GM19397 (cell line): ENCODE measurements at regions not wholly inside any gene's neighbourhood (a gene's known extent, or its start where the extent isn't known, plus 50 kb on each side); places are given as distances from the start of the nearest gene placed in this dataset.

ENCODE experiments used
- ATAC-seq: cut with Tn5 transposase; IDR thresholded peaks from one replicate; pipeline ENCODE4 v1.9.1; 2021; ENCODE audit warnings: mild to moderate bottlenecking, moderate library complexity; ENCODE audit not compliant: unreplicated experiment

- no peak for ATAC-seq
Observed at GRCh38 chr10:8227246-8227645, 172.8 kb downstream of the GATA3 start.

DNA sequence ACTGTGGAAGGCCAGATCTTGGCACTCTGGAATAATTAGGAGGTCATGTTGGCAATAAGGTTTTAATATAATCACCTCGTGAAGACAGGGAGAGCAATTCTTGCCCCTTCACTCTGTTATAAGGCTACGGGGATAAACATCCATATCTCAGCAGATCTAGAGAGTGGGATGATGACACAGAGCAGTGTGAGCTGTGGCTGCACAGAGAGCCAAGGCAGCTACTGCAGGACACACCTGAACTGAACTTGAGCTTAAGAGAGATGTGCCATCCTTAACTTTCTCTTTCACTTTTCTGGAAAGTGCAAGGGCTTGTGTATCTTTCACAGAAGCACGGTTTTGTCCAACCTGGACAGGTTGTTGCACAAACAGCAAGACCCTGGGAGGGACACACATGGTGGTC lies 174.7 kb downstream of the GATA3 start:
- ATAC-seq = no peak

DNA sequence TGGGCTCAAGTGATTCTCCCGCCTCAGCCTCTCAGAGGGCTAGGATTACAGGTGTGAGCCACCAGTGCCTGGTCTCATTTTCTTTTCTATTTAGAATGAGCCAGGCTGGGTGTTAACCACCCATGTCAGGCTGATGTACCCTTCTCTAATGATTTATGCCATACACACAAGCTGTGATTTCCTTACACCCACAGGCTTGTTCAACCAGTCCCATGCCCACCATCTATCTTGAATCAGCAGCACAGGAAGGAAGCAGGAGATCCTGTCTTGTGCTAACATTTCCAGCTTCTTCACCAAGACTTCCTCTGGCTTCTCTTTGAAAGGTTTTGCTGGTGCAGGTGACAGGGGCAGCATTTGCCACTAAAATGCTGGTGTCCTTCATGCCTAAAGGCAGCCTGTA lies 176.4 kb downstream of the GATA3 start:
- no peak for ATAC-seq

DNA sequence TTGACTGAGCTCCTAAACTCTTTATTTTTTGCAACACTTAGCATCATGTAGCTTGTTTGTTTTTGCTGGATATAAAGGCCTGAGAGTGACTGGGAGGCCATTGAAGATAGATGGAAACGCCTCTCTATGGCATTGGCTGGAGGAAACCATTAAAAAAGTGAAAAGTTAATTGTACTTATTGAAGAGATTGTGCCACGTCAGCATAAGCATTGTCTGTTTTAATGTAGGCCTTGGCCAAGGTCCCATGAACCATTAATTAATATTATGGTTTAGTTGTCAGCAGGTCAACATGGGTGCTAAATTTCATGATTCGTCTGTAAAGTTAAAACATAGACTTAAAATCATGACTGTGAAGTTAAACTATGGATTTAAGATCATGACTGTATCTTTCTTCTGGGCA lies 178.6 kb downstream of the GATA3 start:
- no peak for ATAC-seq

- ATAC-seq = no peak
Observed at GRCh38 chr10:8233832-8234259, 179.4 kb downstream of the GATA3 start.

DNA sequence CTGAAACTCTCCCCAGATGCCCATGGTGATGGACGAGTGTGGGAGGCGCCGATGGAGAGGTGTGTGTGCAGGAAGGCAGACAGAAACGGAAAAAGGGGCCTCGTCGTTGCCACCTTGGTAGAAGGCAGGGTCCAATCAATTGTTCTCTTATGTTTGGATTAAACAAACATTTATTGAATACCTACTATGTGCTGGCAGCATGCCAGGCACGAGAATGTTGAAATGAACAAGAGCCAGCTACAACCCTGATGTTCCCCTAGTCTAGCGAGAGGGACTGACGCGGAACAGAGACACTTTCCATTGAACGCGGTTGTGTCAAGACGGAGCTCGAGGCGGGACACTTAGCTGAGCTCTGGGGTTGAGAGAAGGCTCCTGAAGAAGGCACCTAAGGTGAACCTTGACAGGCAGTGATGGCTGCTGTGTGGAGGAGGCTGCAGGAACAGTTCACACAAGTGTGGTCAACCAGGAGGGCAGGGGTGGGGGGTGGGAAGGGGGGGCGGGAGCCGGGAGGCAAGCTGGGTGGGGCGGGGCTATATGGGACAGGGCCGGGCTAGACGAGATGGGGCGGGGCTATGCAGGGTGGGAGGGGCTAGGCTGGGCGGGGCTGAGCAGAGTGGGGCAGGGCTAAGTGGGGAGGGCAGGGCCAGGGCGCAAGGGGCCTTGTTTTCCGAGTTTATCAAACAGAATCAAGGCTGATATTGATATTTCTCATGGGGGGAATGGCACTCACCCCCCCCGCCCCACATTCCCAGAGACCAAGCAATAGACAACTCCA lies 181.0 kb downstream of the GATA3 start:
- no peak for ATAC-seq

DNA sequence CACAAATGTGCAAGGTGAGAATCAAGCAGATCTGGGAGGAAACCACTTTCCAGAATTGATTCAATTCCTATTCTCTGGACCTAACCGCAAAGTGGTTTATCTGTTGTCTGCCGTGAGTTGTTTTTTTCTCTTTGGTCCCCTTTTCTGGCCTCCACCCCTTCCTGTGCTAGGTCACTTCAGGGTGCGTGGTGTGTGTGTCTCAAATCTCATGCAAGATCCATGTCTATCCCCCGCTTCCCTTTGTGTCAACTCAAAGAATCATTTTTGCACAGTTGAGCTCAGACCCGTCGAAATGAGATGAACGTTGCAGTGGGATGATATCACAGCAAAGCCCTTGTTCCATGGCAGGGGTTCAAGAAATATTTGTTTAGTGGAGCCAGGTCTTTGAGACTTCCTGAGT lies 184.5 kb downstream of the GATA3 start:
- no peak for ATAC-seq

GRCh38 chr10:8240861-8241260 lies 186.4 kb downstream of the GATA3 start:
- no peak for ATAC-seq

- no peak for ATAC-seq
Observed at GRCh38 chr10:8242295-8242872, 187.9 kb downstream of the GATA3 start.

GRCh38 chr10:8245131-8245813 lies 190.8 kb downstream of the GATA3 start:
- ATAC-seq = no peak

- no peak for ATAC-seq
Observed at GRCh38 chr10:8245814-8246142, 191.3 kb downstream of the GATA3 start.

GRCh38 chr10:8246548-8246947 lies 192.1 kb downstream of the GATA3 start:
- ATAC-seq = no peak

GRCh38 chr10:8247191-8247590 lies 192.7 kb downstream of the GATA3 start:
- ATAC-seq = no peak

DNA sequence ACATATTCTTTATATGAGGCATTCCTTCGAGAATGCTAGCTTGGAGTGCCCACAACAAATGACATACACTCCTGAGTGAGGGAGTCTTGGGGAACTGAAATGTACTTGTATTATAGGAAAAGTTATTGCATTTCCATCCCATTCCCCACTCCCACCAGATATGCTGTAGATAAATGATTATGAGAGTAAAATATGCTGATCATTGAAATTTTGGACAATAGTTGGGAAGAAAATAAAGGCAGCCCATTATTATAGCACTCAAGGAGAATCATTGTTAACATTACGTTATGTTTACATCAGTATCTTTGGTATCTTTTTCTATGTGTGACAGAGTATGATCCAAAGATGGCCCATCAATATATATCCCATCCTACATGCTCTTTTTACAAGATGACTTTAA lies 194.4 kb downstream of the GATA3 start:
- no peak for ATAC-seq

GRCh38 chr10:8254350-8254749 lies 199.9 kb downstream of the GATA3 start:
- ATAC-seq = no peak

DNA sequence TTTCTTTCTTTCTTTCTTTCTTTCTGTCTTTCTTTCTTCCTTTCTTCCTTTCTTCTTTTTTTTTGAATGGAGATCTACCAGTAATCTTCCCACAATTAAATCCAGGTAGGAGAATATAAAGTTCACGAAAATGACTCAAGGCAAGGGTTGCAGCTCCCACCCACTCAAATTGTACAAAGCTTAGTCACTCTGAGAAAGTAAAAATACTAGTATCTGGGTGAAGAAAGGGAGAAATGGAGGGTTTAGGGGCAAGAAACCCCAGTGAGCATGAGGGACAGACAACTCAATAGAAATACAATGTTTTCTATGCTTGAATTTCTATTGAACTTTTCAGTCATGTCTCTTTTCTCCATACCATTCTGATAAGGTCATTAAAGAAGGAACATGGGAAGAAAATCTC lies 200.8 kb downstream of the GATA3 start:
- no peak for ATAC-seq

- ATAC-seq = no peak
Observed at GRCh38 chr10:8260645-8261044, 206.2 kb downstream of the GATA3 start.

DNA sequence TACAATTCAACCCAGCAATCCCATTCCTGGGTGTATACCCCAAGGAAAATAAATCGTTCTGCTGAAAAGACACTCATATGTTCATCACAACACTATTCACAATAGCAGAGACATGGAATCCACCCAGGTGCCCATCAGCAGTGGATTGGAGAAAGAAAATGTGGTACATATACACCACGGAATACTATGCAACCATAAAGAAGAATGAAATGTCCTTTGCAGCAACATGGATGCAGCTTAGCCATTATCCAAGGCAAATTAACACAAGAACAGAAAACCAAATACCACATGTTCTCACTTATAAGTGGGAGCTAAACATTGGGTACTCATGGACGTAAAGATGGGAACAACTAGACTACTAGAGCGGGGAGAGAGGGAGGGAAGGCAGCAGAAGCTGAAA lies 207.8 kb downstream of the GATA3 start:
- no peak for ATAC-seq

DNA sequence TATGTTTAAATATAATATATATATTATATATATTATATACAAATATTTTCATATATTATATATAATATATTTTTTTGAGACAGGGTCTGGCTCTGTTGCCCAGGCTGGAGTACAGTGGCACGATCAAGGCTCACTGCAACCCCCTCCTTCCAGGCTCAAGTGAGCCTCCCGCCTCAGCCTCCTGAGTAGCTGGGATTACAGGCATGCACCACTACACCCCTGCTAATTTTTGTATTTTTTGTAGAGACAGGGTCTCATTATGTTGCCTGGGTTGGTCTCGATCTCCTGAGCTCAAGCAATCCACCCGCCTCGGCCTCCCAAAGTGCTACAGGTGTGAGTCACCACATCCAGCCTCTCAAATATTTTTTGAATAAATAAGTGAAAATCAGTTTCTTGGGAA lies 215.5 kb downstream of the GATA3 start:
- ATAC-seq = no peak

- no peak for ATAC-seq
Observed at GRCh38 chr10:8272794-8273425, 218.4 kb downstream of the GATA3 start.

DNA sequence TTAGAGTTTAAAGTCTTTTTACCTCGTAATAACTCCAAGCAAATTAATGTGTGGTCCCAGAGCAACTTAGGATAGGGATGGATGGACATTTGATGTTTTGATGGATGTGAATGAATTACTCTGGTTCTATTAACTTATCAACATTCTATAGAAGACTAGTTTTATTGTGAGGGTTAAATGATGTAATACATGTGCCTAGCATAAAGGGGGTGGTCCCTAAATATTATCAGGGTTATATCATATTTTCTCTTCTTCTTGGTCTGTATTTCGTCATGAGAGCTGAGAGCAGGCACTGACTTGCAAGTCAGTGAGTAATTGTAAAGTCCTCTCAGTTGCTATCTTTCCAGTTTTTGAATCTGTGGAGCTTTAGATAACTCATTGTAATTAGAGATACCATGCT lies 219.3 kb downstream of the GATA3 start:
- no peak for ATAC-seq

GRCh38 chr10:8275911-8276310 lies 221.4 kb downstream of the GATA3 start:
- no peak for ATAC-seq
